ENCODE measurements at regions not wholly inside any gene's neighbourhood (a gene's known extent, or its start where the extent isn't known, plus 50 kb on each side); places are given as distances from the start of the nearest gene placed in this dataset.
A peak's percentile ranks its signal among the peaks of the same experiment; 100 is the strongest.

DNA sequence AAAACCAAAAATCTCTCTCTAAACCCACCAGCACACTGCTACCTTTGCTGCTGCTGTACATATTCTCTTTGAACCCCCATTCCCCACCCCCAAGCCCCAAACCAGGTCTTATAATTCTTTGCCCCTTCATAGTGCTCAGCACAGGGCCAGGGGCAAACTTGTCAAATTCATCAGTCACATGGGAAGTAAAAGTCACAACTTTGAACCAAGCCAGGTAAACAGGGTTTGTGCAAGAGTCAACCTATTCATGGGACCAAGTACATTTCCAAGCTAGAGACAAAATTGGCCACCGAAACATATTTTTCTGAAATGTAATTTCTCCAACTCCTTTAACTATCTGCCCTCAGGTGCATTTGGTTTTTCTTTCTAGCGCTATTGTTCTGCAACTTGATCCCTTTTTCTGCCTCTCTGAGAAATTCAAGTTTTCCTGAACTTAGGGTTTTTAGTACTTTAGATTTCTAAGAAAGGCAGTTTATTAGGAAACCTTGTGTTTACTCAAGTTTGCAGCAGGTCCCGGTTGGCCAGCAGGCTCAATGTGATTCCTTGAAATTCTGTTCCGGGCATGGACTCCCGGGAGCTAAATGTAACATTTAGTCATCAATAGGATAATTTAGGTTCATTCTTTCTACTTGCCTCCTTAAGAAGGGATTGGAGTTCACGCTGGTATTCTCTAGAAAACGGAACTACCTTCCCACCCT is 230.5 kb downstream of the EFCAB11 start:
- FAIRE-seq (no peak), DNase-seq (ENCODE audit: low read depth, low spot score) (no peak), ATAC-seq (no peak)
- H3K36me3 ChIP-seq (ENCODE audit: control insufficient read depth in 2 of 2, insufficient read depth in 2 of 2, low read length in 1 of 2), result no peaks in the 10 kb centered on the region
- in situ Hi-C loops (cut with MboI), result no loop called here
- peak overlapping the region; percentile 46 for H2AFZ ChIP-seq (ENCODE audit: control insufficient read depth, low read depth, low read length)
- no peaks in the 10 kb centered on the region for H3K9me3 ChIP-seq (replicated peaks; ENCODE audit: control insufficient read depth, insufficient read depth, low read length)
- peak overlapping the region; percentile 21; the same call in 1 of the 2 replicates for H3K4me2 ChIP-seq (ENCODE audit: control insufficient read depth, insufficient read depth)
- no peak overlapping the region for H3K27ac ChIP-seq (ENCODE audit: control insufficient read depth, insufficient read depth)
- intact Hi-C loops (cut with micrococcal nuclease; ENCODE audit: unreplicated experiment), result no loop called here
- ChIA-PET RAD21 (ENCODE audit: unreplicated experiment) (no interaction called here), CTCF (no interaction called here), SMC1A (ENCODE audit: uncharacterized antibody, unreplicated experiment) (no interaction called here), POLR2A (no interaction called here)
- no peak overlapping the region for H3K9ac ChIP-seq (ENCODE audit: control insufficient read depth, insufficient read depth, low read length)
- H3K27me3 ChIP-seq (replicated peaks in 1 of 2; ENCODE audit: control insufficient read depth in 2 of 2, insufficient read depth in 2 of 2, low read length in 1 of 2), result no peaks in the 10 kb centered on the region
- H4K20me1 ChIP-seq (ENCODE audit: control insufficient read depth, insufficient read depth), result no peaks in the 10 kb centered on the region
- no peak overlapping the region for H3K4me3 ChIP-seq
- WGBS (ENCODE audit: insufficient coverage, insufficient replicate concordance, low lambda C conversion rate, missing lambda C conversion rate), result 50% methylated on average over 7 of the region's 7 CpGs
- H3K4me1 ChIP-seq (ENCODE audit: control insufficient read depth, insufficient read depth, low read length), result peaks cover 24% of the 10 kb centered on the region
- no peaks in the 10 kb centered on the region for H3K79me2 ChIP-seq (ENCODE audit: control insufficient read depth, insufficient read depth, low read length)
- BruUV-seq (replicated peaks), result no TSS peak
- TF ChIP-seq ZNF622 (IDR thresholded peaks at IDR 0.05) (no peak), BRCA1 (IDR thresholded peaks at IDR 0.05; ENCODE audit: low read depth, low read length) (no peak), MYC (IDR thresholded peaks at IDR 0.05; ENCODE audit: insufficient read depth, insufficient read length, insufficient replicate concordance, low read length, severe bottlenecking) (no peak), MEF2B (IDR thresholded peaks at IDR 0.05; ENCODE audit: partially characterized antibody, poor library complexity, severe bottlenecking) (no peak), HCFC1 (IDR thresholded peaks at IDR 0.05; ENCODE audit: low read length) (no peak), PAX8 (IDR thresholded peaks at IDR 0.05) (no peak), SREBF2 (IDR thresholded peaks at IDR 0.05; ENCODE audit: low read length) (no peak), BACH1 (IDR thresholded peaks at IDR 0.05; ENCODE audit: borderline replicate concordance) (no peak), STAT3 (IDR thresholded peaks at IDR 0.05; ENCODE audit: low read depth, low read length) (no peak), ZZZ3 (IDR thresholded peaks at IDR 0.05; ENCODE audit: control insufficient read depth, insufficient read length, low read depth) (no peak)
- TF ChIP-seq, protein P1, sequence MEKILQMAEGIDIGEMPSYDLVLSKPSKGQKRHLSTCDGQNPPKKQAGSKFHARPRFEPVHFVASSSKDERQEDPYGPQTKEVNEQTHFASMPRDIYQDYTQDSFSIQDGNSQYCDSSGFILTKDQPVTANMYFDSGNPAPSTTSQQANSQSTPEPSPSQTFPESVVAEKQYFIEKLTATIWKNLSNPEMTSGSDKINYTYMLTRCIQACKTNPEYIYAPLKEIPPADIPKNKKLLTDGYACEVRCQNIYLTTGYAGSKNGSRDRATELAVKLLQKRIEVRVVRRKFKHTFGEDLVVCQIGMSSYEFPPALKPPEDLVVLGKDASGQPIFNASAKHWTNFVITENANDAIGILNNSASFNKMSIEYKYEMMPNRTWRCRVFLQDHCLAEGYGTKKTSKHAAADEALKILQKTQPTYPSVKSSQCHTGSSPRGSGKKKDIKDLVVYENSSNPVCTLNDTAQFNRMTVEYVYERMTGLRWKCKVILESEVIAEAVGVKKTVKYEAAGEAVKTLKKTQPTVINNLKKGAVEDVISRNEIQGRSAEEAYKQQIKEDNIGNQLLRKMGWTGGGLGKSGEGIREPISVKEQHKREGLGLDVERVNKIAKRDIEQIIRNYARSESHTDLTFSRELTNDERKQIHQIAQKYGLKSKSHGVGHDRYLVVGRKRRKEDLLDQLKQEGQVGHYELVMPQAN (conservative IDR thresholded peaks at IDR 0.05), result no peak
- TF ChIP-seq, protein P2, sequence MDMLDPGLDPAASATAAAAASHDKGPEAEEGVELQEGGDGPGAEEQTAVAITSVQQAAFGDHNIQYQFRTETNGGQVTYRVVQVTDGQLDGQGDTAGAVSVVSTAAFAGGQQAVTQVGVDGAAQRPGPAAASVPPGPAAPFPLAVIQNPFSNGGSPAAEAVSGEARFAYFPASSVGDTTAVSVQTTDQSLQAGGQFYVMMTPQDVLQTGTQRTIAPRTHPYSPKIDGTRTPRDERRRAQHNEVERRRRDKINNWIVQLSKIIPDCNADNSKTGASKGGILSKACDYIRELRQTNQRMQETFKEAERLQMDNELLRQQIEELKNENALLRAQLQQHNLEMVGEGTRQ (IDR thresholded peaks at IDR 0.05; ENCODE audit: borderline replicate concordance, low read depth, low read length), result no peak
- TF ChIP-seq, protein P3, sequence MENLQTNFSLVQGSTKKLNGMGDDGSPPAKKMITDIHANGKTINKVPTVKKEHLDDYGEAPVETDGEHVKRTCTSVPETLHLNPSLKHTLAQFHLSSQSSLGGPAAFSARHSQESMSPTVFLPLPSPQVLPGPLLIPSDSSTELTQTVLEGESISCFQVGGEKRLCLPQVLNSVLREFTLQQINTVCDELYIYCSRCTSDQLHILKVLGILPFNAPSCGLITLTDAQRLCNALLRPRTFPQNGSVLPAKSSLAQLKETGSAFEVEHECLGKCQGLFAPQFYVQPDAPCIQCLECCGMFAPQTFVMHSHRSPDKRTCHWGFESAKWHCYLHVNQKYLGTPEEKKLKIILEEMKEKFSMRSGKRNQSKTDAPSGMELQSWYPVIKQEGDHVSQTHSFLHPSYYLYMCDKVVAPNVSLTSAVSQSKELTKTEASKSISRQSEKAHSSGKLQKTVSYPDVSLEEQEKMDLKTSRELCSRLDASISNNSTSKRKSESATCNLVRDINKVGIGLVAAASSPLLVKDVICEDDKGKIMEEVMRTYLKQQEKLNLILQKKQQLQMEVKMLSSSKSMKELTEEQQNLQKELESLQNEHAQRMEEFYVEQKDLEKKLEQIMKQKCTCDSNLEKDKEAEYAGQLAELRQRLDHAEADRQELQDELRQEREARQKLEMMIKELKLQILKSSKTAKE (IDR thresholded peaks at IDR 0.05; ENCODE audit: low read depth, poor library complexity, severe bottlenecking), result no peak
- TF ChIP-seq, protein P4, sequence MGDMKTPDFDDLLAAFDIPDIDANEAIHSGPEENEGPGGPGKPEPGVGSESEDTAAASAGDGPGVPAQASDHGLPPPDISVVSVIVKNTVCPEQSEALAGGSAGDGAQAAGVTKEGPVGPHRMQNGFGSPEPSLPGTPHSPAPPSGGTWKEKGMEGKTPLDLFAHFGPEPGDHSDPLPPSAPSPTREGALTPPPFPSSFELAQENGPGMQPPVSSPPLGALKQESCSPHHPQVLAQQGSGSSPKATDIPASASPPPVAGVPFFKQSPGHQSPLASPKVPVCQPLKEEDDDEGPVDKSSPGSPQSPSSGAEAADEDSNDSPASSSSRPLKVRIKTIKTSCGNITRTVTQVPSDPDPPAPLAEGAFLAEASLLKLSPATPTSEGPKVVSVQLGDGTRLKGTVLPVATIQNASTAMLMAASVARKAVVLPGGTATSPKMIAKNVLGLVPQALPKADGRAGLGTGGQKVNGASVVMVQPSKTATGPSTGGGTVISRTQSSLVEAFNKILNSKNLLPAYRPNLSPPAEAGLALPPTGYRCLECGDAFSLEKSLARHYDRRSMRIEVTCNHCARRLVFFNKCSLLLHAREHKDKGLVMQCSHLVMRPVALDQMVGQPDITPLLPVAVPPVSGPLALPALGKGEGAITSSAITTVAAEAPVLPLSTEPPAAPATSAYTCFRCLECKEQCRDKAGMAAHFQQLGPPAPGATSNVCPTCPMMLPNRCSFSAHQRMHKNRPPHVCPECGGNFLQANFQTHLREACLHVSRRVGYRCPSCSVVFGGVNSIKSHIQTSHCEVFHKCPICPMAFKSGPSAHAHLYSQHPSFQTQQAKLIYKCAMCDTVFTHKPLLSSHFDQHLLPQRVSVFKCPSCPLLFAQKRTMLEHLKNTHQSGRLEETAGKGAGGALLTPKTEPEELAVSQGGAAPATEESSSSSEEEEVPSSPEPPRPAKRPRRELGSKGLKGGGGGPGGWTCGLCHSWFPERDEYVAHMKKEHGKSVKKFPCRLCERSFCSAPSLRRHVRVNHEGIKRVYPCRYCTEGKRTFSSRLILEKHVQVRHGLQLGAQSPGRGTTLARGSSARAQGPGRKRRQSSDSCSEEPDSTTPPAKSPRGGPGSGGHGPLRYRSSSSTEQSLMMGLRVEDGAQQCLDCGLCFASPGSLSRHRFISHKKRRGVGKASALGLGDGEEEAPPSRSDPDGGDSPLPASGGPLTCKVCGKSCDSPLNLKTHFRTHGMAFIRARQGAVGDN (IDR thresholded peaks at IDR 0.05), result no peak

Data from GM12878 (cell line).